Upper lobe of left lung (tissue), 4 donors: ENCODE measurements at regions not wholly inside any gene's neighbourhood (a gene's known extent, or its start where the extent isn't known, plus 50 kb on each side); places are given as distances from the start of the nearest gene placed in this dataset.

Experiments
- CTCF ChIP-seq, 6 experiments: fragments of 450-650 bp in 4 of 6; fragments of 200-600 bp in 2 of 6; sonication (generic) in 2 of 6; IDR thresholded peaks; one replicate each; pipeline ENCODE4 v1.5.1; 2016 to 2019; ENCODE audit warnings: antibody characterized with exemption in 6 of 6
- EP300 ChIP-seq, 4 donors: sonication (generic); formaldehyde crosslinking; IDR thresholded peaks; one replicate each; pipeline ENCODE4 v1.5.1; 2017; ENCODE audit warnings: antibody characterized with exemption in 4 of 4, control low read depth in 2 of 4
- POLR2A ChIP-seq, 4 donors: fragments of 450-650 bp; IDR thresholded peaks; one replicate each; pipeline ENCODE4 v1.5.1; 2016 to 2017; ENCODE audit warnings: antibody characterized with exemption in 4 of 4, mild to moderate bottlenecking in 2 of 4

- no peak for TF ChIP-seq CTCF (IDR thresholded peaks at IDR 0.05)
- no peak for TF ChIP-seq POLR2A (IDR thresholded peaks at IDR 0.05)
- no peak for TF ChIP-seq EP300 (IDR thresholded peaks at IDR 0.05)
These were observed 125.4 kb downstream of the ZFAND4 start for GRCh38 chr10:45547207-45547606.
